ENCODE measurements at regions not wholly inside any gene's neighbourhood (a gene's known extent, or its start where the extent isn't known, plus 50 kb on each side); places are given as distances from the start of the nearest gene placed in this dataset.

DNA sequence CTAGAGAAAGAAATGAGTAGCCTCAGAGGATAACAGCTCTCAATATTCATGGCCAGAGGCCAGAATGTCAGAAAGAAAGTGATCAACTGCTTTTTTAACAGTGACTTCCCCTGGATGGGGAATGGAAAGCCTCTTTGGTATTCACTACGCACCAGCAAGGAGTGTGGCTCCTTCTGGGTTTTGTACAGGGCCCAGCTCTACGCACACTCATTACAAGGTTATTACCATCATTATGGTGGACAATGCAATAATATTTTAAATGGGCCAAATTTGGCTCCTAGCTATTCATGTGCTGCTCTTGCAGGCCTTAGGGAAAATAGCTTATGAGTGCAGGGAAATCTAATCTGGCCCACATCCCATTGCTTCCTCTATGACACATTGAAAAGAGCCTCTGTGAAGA lies 1149.5 kb upstream of the FANCL start (continued):
- no peak for TF ChIP-seq EP300 (IDR thresholded peaks at IDR 0.05; ENCODE audit: borderline replicate concordance in 1 of 2, low read depth in 2 of 2, low read length in 2 of 2)
- TF ChIP-seq CHD1 (IDR thresholded peaks at IDR 0.05; ENCODE audit: low read depth, low read length): no peak
- TF ChIP-seq SUZ12 (IDR thresholded peaks at IDR 0.05; ENCODE audit: low read length): no peak
- no peak for TF ChIP-seq RXRA (IDR thresholded peaks at IDR 0.05; ENCODE audit: insufficient read depth, low read depth, low read length)
- TF ChIP-seq EGR1 (IDR thresholded peaks at IDR 0.05; ENCODE audit: borderline replicate concordance, low read depth, low read length): no peak
